ENCODE measurements at regions not wholly inside any gene's neighbourhood (a gene's known extent, or its start where the extent isn't known, plus 50 kb on each side); places are given as distances from the start of the nearest gene placed in this dataset.

GRCh38 chr7:132647311-132647710, 71.0 kb upstream of the PLXNA4 start:
- no peak for TF ChIP-seq CTCF (IDR thresholded peaks at IDR 0.05)
- TF ChIP-seq POLR2AphosphoS5 (IDR thresholded peaks at IDR 0.05; ENCODE audit: low read depth, low read length) = no peak
- TF ChIP-seq REST (IDR thresholded peaks at IDR 0.05; ENCODE audit: insufficient read depth in 1 of 2, low read depth in 2 of 2, low read length in 1 of 2) = no peak
- no peak for TF ChIP-seq SIN3A (IDR thresholded peaks at IDR 0.05; ENCODE audit: borderline replicate concordance, insufficient read depth, low read depth, low read length)
- no peak for TF ChIP-seq TCF7L2 (IDR thresholded peaks at IDR 0.05; ENCODE audit: low read depth, low read length)

Data from Panc1 (cell line).